Ovary (tissue), 3 donors: ENCODE measurements at regions not wholly inside any gene's neighbourhood (a gene's known extent, or its start where the extent isn't known, plus 50 kb on each side); places are given as distances from the start of the nearest gene placed in this dataset.

Source experiments
- EP300 ChIP-seq: sonication (generic); formaldehyde crosslinking; IDR thresholded peaks from one replicate; pipeline ENCODE4 v1.6.1; 2017; ENCODE audit warnings: antibody characterized with exemption
- POLR2A ChIP-seq: fragments of 450-650 bp; IDR thresholded peaks from one replicate; pipeline ENCODE4 v1.6.1; 2017; ENCODE audit warnings: antibody characterized with exemption, mild to moderate bottlenecking, moderate library complexity
- TF ChIP-seq, protein P1 (sequence below), 3 donors: fragments of 450-650 bp in 2 of 3; fragments of 200-600 bp in 1 of 3; IDR thresholded peaks; one replicate each; pipeline versions ENCODE4 v1.5.1 to v1.8.0; 2016 to 2022; ENCODE audit warnings: antibody characterized with exemption in 3 of 3, mild to moderate bottlenecking in 1 of 3
- donor health status: DM: no; HTN: no; CAD: no.

DNA sequence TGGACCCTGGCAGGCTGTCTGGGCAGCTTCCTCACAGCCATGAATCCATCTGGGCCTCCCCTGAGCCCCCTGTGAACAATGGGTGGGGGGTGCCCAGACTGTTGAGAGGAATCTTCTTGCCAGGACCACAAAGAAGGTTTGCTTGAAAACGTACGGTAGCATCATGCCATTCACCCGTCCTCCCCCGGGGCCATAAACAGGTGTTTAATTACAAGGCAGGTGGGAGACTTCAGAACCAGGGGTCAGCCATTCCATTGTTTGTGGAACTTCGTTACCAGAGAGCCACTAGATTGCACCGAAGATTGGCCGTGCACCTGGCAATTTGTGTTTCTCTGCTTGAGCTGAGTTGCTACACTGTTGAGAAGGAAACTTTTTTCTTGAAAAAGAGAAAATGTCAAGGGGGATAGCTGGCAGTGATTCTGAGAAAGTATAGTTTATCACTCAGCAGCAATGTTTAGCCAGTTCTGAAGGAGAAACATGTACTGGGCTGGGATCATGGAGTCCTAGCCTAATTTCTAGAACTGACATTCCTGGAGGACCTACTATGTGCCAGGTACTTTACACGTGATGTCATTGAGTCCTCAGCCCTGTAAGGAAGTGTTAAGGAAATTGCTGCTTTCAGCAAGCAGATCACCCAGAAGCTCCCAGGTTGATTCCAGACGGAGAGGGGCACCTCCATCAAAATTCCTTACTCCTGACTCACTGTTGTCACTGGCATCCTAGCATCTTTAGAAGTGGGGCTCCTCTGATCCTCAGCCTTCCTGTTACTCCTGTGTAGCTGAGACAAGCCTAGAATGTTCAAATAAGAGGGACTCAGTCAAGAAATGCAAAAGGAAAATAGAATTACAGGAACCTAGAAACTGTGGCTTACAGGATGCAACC, 103.8 kb upstream of the UBE2E1 start:
- TF ChIP-seq, protein P1, sequence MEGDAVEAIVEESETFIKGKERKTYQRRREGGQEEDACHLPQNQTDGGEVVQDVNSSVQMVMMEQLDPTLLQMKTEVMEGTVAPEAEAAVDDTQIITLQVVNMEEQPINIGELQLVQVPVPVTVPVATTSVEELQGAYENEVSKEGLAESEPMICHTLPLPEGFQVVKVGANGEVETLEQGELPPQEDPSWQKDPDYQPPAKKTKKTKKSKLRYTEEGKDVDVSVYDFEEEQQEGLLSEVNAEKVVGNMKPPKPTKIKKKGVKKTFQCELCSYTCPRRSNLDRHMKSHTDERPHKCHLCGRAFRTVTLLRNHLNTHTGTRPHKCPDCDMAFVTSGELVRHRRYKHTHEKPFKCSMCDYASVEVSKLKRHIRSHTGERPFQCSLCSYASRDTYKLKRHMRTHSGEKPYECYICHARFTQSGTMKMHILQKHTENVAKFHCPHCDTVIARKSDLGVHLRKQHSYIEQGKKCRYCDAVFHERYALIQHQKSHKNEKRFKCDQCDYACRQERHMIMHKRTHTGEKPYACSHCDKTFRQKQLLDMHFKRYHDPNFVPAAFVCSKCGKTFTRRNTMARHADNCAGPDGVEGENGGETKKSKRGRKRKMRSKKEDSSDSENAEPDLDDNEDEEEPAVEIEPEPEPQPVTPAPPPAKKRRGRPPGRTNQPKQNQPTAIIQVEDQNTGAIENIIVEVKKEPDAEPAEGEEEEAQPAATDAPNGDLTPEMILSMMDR (IDR thresholded peaks at IDR 0.05) = no peak
- no peak for TF ChIP-seq POLR2A
- no peak for TF ChIP-seq EP300
